IMR-90 (cell line): ENCODE measurements at regions not wholly inside any gene's neighbourhood (a gene's known extent, or its start where the extent isn't known, plus 50 kb on each side); places are given as distances from the start of the nearest gene placed in this dataset.
A peak's percentile ranks its signal among the peaks of the same experiment; 100 is the strongest.

ENCODE experiments used
- ATAC-seq: fragments of 200-7000 bp; cut with Tn5 transposase; 2 replicates; pipeline ENCODE4 v1.9.1; 2020; ENCODE audit warnings: low read depth, mild to moderate bottlenecking, moderate library complexity
- BruUV-seq: library from RNA; stranded (reverse); fragments of 400-500 nt; replicated peaks from 2 replicates; lab custom pipeline; 2021; lab: Mats Ljungman, UMichigan
- CTCF ChIA-PET: fragments of 300-600 bp; formaldehyde crosslinking; extraction: SDS; loops from one replicate; lab custom pipeline; 2021; ENCODE audit warnings: antibody characterized with exemption; lab: Yijun Ruan, JAX
- POLR2A ChIA-PET: fragments of 300-600 bp; sonication (Branson Sonifier 250); formaldehyde crosslinking; loops from one replicate; lab custom pipeline; 2022; ENCODE audit warnings: antibody characterized with exemption; ENCODE audit not compliant: unreplicated experiment; lab: Charles Lee
- DNase-seq: peaks from one replicate; pipeline ENCODE4 v3.0.0; 2013
- H2AFZ ChIP-seq: replicated peaks from 2 replicates; pipeline ENCODE3; 2013; ENCODE audit warnings: low read length, mild to moderate bottlenecking; ENCODE audit not compliant: poor library complexity
- H2AK5ac ChIP-seq: 2 replicates; pipeline ENCODE4 v1.6.1; 2013; ENCODE audit warnings: low read depth, low read length, inconsistent platforms
- H2AK9ac ChIP-seq: replicated peaks from 2 replicates; pipeline ENCODE3; 2013; ENCODE audit warnings: mild to moderate bottlenecking, low read depth, low read length, moderate library complexity; ENCODE audit not compliant: poor library complexity
- H2BK120ac ChIP-seq: 2 replicates; pipeline ENCODE4 v1.6.1; 2013; ENCODE audit warnings: low read depth, low read length, inconsistent platforms
- H2BK15ac ChIP-seq: 3 replicates; pipeline ENCODE4 v1.6.1; 2013; ENCODE audit warnings: low read depth, low read length, inconsistent platforms
- H2BK20ac ChIP-seq: 2 replicates; pipeline ENCODE4 v1.6.1; 2013; ENCODE audit warnings: low read depth, mild to moderate bottlenecking, inconsistent platforms, low read length, moderate library complexity
- H2BK5ac ChIP-seq: 2 replicates; pipeline ENCODE4 v1.6.1; 2013; ENCODE audit warnings: mild to moderate bottlenecking, low read depth, low read length, inconsistent platforms; ENCODE audit not compliant: poor library complexity, severe bottlenecking
- H3K14ac ChIP-seq: replicated peaks from 2 replicates; pipeline ENCODE4 v1.6.1; 2013; ENCODE audit warnings: low read depth, low read length, inconsistent platforms
- H3K18ac ChIP-seq: 2 replicates; pipeline ENCODE4 v1.6.1; 2013; ENCODE audit warnings: low read depth, low read length, control low read depth
- H3K23ac ChIP-seq: 2 replicates; pipeline ENCODE4 v1.6.1; 2013; ENCODE audit warnings: low read depth, low read length, inconsistent platforms
- H3K27ac ChIP-seq: 2 replicates; pipeline ENCODE4 v1.5.1; 2013; ENCODE audit warnings: mild to moderate bottlenecking, control low read depth, low read length; ENCODE audit not compliant: insufficient read depth
- H3K27me3 ChIP-seq: 2 replicates; pipeline ENCODE4 v1.6.1; 2013; ENCODE audit warnings: low read length; ENCODE audit not compliant: control insufficient read depth, insufficient read depth
- H3K36me3 ChIP-seq: 2 replicates; pipeline ENCODE4 v1.6.1; 2013; ENCODE audit warnings: low read length, mixed read lengths; ENCODE audit not compliant: control insufficient read depth, insufficient read depth
- H3K4ac ChIP-seq: 2 replicates; pipeline ENCODE4 v1.6.1; 2013; ENCODE audit warnings: low read depth, low read length, inconsistent platforms
- H3K4me1 ChIP-seq: 2 replicates; pipeline ENCODE4 v1.6.1; 2013; ENCODE audit warnings: low read length, mixed read lengths; ENCODE audit not compliant: control insufficient read depth, insufficient read depth
- H3K4me2 ChIP-seq: 2 replicates; pipeline ENCODE4 v1.6.1; 2013; ENCODE audit warnings: low read depth, mild to moderate bottlenecking, control low read depth, low read length, moderate library complexity
- H3K4me3 ChIP-seq: 2 replicates; pipeline ENCODE4 v1.5.1; 2013; ENCODE audit warnings: low read depth, mild to moderate bottlenecking, control low read depth, low read length, moderate library complexity; ENCODE audit not compliant: insufficient read depth
- H3K56ac ChIP-seq: 2 replicates; pipeline ENCODE4 v1.6.1; 2013; ENCODE audit warnings: low read length, inconsistent platforms; ENCODE audit not compliant: insufficient read depth; ENCODE audit errors: extremely low read depth
- H3K79me1 ChIP-seq, 2 experiments: 2 replicates each; pipeline ENCODE4 v1.6.1; 2013; ENCODE audit warnings: low read length in 2 of 2, inconsistent platforms in 1 of 2, low read depth in 1 of 2
- H3K9ac ChIP-seq: 2 replicates; pipeline ENCODE4 v1.6.1; 2013; ENCODE audit warnings: low read depth, low read length, control low read depth
- H3K9me1 ChIP-seq: 2 replicates; pipeline ENCODE4 v1.6.1; 2013; ENCODE audit warnings: low read length, inconsistent platforms; ENCODE audit not compliant: insufficient read depth
- H3K9me3 ChIP-seq: 2 replicates; pipeline ENCODE4 v1.6.1; 2013; ENCODE audit warnings: low read length; ENCODE audit not compliant: control insufficient read depth, insufficient read depth
- H4K20me1 ChIP-seq: 2 replicates; pipeline ENCODE4 v1.6.1; 2013; ENCODE audit warnings: low read length, inconsistent platforms; ENCODE audit not compliant: insufficient read depth
- H4K5ac ChIP-seq: 2 replicates; pipeline ENCODE4 v1.6.1; 2013; ENCODE audit warnings: mild to moderate bottlenecking, low read depth, low read length, control low read depth
- H4K8ac ChIP-seq, 2 experiments: 2 replicates each; pipeline ENCODE4 v1.6.1; 2013; ENCODE audit warnings: low read depth in 2 of 2, low read length in 2 of 2, control low read depth in 1 of 2, inconsistent platforms in 1 of 2
- H4K91ac ChIP-seq: 2 replicates; pipeline ENCODE4 v1.6.1; 2013; ENCODE audit warnings: low read depth, low read length, inconsistent platforms; ENCODE audit not compliant: insufficient read depth
- CEBPB ChIP-seq: IDR thresholded peaks from 2 replicates; pipeline ENCODE4 v1.6.1; 2012; ENCODE audit warnings: low read depth, low read length, improper control_type of control experiment
- CHD1 ChIP-seq: IDR thresholded peaks from 2 replicates; pipeline ENCODE4 v1.6.1; 2012; ENCODE audit warnings: low read depth, low read length, improper control_type of control experiment
- ELK1 ChIP-seq: fragments of 150-350 bp; IDR thresholded peaks from 2 replicates; pipeline ENCODE4 v1.6.1; 2016; ENCODE audit warnings: low read depth, mild to moderate bottlenecking, low read length, moderate library complexity, borderline replicate concordance
- MAFK ChIP-seq: IDR thresholded peaks from 2 replicates; pipeline ENCODE4 v1.6.1; 2012; ENCODE audit warnings: low read depth, low read length, improper control_type of control experiment
- MAZ ChIP-seq: IDR thresholded peaks from 2 replicates; pipeline ENCODE4 v1.6.1; 2012; ENCODE audit warnings: low read depth, mild to moderate bottlenecking, low read length, improper control_type of control experiment, moderate library complexity, borderline replicate concordance
- MXI1 ChIP-seq: IDR thresholded peaks from 2 replicates; pipeline ENCODE4 v1.6.1; 2012; ENCODE audit warnings: low read depth, mild to moderate bottlenecking, low read length, moderate library complexity, borderline replicate concordance
- NFE2L2 ChIP-seq: fragments of 150-350 bp; IDR thresholded peaks from 2 replicates; pipeline ENCODE4 v1.6.1; 2016; ENCODE audit warnings: low read depth, mild to moderate bottlenecking, low read length
- RAD21 ChIP-seq: IDR thresholded peaks from 2 replicates; pipeline ENCODE4 v1.6.1; 2012; ENCODE audit warnings: low read length, improper control_type of control experiment
- RCOR1 ChIP-seq: IDR thresholded peaks from 2 replicates; pipeline ENCODE4 v1.6.1; 2012; ENCODE audit warnings: mild to moderate bottlenecking, low read length, improper control_type of control experiment; ENCODE audit not compliant: insufficient replicate concordance
- RFX5 ChIP-seq: IDR thresholded peaks from 2 replicates; pipeline ENCODE4 v1.8.0; 2012; ENCODE audit warnings: low read depth, mild to moderate bottlenecking, low read length, moderate library complexity
- SMC3 ChIP-seq: fragments of 150-350 bp; IDR thresholded peaks from 2 replicates; pipeline ENCODE4 v1.6.1; 2016; ENCODE audit warnings: low read depth, mild to moderate bottlenecking, antibody characterized with exemption, low read length, moderate library complexity
- USF2 ChIP-seq: fragments of 150-350 bp; IDR thresholded peaks from 2 replicates; pipeline ENCODE4 v1.6.1; 2017; ENCODE audit warnings: mild to moderate bottlenecking, antibody characterized with exemption, low read length, low read depth
- WGBS, 2 experiments: methylation state at CpG; one replicate each; pipeline versions ENCODE4 v1.1.5 to v1.1.7; 2013; ENCODE audit warnings: missing lambda C conversion rate in 2 of 2; ENCODE audit not compliant: insufficient read length in 1 of 2; ENCODE audit errors: extremely low coverage in 2 of 2; 5-methylcytosine and 5-hydroxymethylcytosine counted together
- dilution Hi-C: fragments of 300-500 bp; cut with HindIII; formaldehyde crosslinking; loops from one replicate; pipeline ENCODE4 v1.14.3; 2018; ENCODE audit warnings: low sequenced_read_pairs; ENCODE audit not compliant: unreplicated experiment
- in situ Hi-C: fragments of 300-500 bp; cut with MboI; formaldehyde crosslinking; loops from 3 replicates; pipeline ENCODE4 v1.14.3; 2019; ENCODE audit warnings: low sequenced_read_pairs, inconsistent platforms, mixed read lengths
- intact Hi-C: fragments of 100-400 bp; cut with micrococcal nuclease; formaldehyde crosslinking; loops from 2 replicates; pipeline ENCODE4 v1.10.0; 2022

GRCh38 chr7:17546189-17546588 is 247.7 kb downstream of the AHR start:
- ChIA-PET CTCF (no interaction called here), POLR2A (no interaction called here)
- no peak for TF ChIP-seq MAZ
- TF ChIP-seq ELK1: no peak
- TF ChIP-seq MAFK: no peak
- no peak for TF ChIP-seq MXI1
- no peak for TF ChIP-seq RAD21
- no peak for TF ChIP-seq CEBPB
- no peak for TF ChIP-seq RCOR1
- no peak for TF ChIP-seq CHD1
- TF ChIP-seq SMC3: no peak
- TF ChIP-seq USF2: no peak
- no peak for TF ChIP-seq RFX5
- TF ChIP-seq NFE2L2: no peak
- no peaks in the 10 kb centered on the region for H3K9me3 ChIP-seq
- H3K9me1 ChIP-seq: no peaks in the 10 kb centered on the region
- peaks cover 4% of the 10 kb centered on the region for H3K4me1 ChIP-seq
- intact Hi-C loops (no loop called here), dilution Hi-C loops (no loop called here), in situ Hi-C loops (no loop called here)
- no peak overlapping the region for H3K27ac ChIP-seq
- H2BK15ac ChIP-seq: no peak overlapping the region
- no peak overlapping the region for H2BK120ac ChIP-seq
- H3K9ac ChIP-seq: no peak overlapping the region
- no peak overlapping the region for H2AK9ac ChIP-seq
- no peak for ATAC-seq
- no peak overlapping the region for H3K23ac ChIP-seq
- no peak overlapping the region for H4K91ac ChIP-seq
- no peaks in the 10 kb centered on the region for H4K20me1 ChIP-seq
- H3K56ac ChIP-seq: no peak overlapping the region
- H2AK5ac ChIP-seq: no peak overlapping the region
- H3K4me3 ChIP-seq: no peak overlapping the region
- peak overlapping the region; percentile 2; the same call in 1 of the 2 replicates for H4K5ac ChIP-seq
- DNase-seq: no peak
- H2AFZ ChIP-seq: no peak overlapping the region
- H3K4ac ChIP-seq: no peak overlapping the region
- no peak overlapping the region for H4K8ac ChIP-seq
- no CpG with 5 or more reads among the region's 3 CpGs for WGBS, 2 experiments
- no TSS peak for BruUV-seq
- H3K36me3 ChIP-seq: no peaks in the 10 kb centered on the region
- H3K18ac ChIP-seq: no peak overlapping the region
- no peaks in the 10 kb centered on the region for H3K79me1 ChIP-seq
- H2BK20ac ChIP-seq: no peak overlapping the region
- no peaks in the 10 kb centered on the region for H3K27me3 ChIP-seq
- H3K14ac ChIP-seq: no peak overlapping the region
- H2BK5ac ChIP-seq: no peak overlapping the region
- no peak overlapping the region for H3K4me2 ChIP-seq
